Neural cell (in vitro differentiated cells): ENCODE measurements at regions not wholly inside any gene's neighbourhood (a gene's known extent, or its start where the extent isn't known, plus 50 kb on each side); places are given as distances from the start of the nearest gene placed in this dataset.

Experiments
- H2AFZ ChIP-seq: fragments of 200-600, 300-800 bp; sonication (generic), shearing (Covaris generic); 2 replicates; pipeline ENCODE4 v1.6.0; 2014; ENCODE audit warnings: low read depth, mild to moderate bottlenecking, antibody characterized with exemption, low read length, moderate library complexity
- H3F3A ChIP-seq: fragments of 200-600 bp; shearing (Covaris generic); 2 replicates; pipeline ENCODE4 v1.6.1; 2016; ENCODE audit warnings: mild to moderate bottlenecking, moderate library complexity, mixed read lengths, antibody characterized with exemption, low read length; ENCODE audit not compliant: insufficient read depth, poor library complexity, severe bottlenecking
- H3K27ac ChIP-seq: fragments of 200-600, 300-800 bp; sonication (generic), shearing (Covaris generic); 2 replicates; pipeline ENCODE4 v1.5.1; 2014; ENCODE audit warnings: mild to moderate bottlenecking, low read length, moderate library complexity
- H3K27me3 ChIP-seq: fragments of 300-800, 200-600 bp; sonication (generic), shearing (Covaris generic); 2 replicates; pipeline ENCODE4 v1.6.0; 2014; ENCODE audit warnings: mild to moderate bottlenecking, low read depth, low read length, moderate library complexity; ENCODE audit not compliant: insufficient read depth
- H3K36me3 ChIP-seq: fragments of 300-800, 200-600 bp; sonication (generic), shearing (Covaris generic); 2 replicates; pipeline ENCODE4 v1.5.1; 2014; ENCODE audit warnings: mild to moderate bottlenecking, antibody characterized with exemption, low read length, moderate library complexity; ENCODE audit not compliant: insufficient read depth
- H3K4me2 ChIP-seq: fragments of 300-800, 200-600 bp; sonication (generic), shearing (Covaris generic); 2 replicates; pipeline ENCODE4 v1.6.0; 2014; ENCODE audit warnings: mild to moderate bottlenecking, low read length
- H3K4me3 ChIP-seq: fragments of 300-800, 200-600 bp; sonication (generic), shearing (Covaris generic); 2 replicates; pipeline ENCODE4 v1.5.1; 2014; ENCODE audit warnings: mild to moderate bottlenecking, low read length, moderate library complexity
- H3K79me2 ChIP-seq: fragments of 200-600 bp; shearing (Covaris generic); replicated peaks from 2 replicates; pipeline ENCODE4 v1.6.0; 2014; ENCODE audit warnings: mild to moderate bottlenecking, low read length, moderate library complexity; ENCODE audit not compliant: insufficient read depth
- H3K9ac ChIP-seq: fragments of 300-800, 200-600 bp; sonication (generic), shearing (Covaris generic); 2 replicates; pipeline ENCODE4 v1.6.1; 2016; ENCODE audit warnings: mild to moderate bottlenecking, low read length, mixed read lengths
- H3K9me2 ChIP-seq: fragments of 200-600 bp; shearing (Covaris generic); 2 replicates; pipeline ENCODE4 v1.6.1; 2016; ENCODE audit warnings: mild to moderate bottlenecking, low read length, mixed read lengths; ENCODE audit not compliant: insufficient read depth
- H3K9me3 ChIP-seq: fragments of 200-600, 300-800 bp; sonication (generic), shearing (Covaris generic); 2 replicates; pipeline ENCODE4 v1.6.1; 2016; ENCODE audit warnings: mild to moderate bottlenecking, mixed run types, low read length, moderate library complexity, mixed read lengths
- H4K20me1 ChIP-seq: fragments of 200-600 bp; shearing (Covaris generic); 2 replicates; pipeline ENCODE4 v1.6.1; 2016; ENCODE audit warnings: mild to moderate bottlenecking, mixed run types; ENCODE audit not compliant: insufficient read depth
- EP300 ChIP-seq: fragments of 450-650 bp; conservative IDR thresholded peaks from 2 replicates; pipeline ENCODE4 v1.6.1; 2014; ENCODE audit warnings: antibody characterized with exemption, mild to moderate bottlenecking, moderate library complexity; ENCODE audit not compliant: poor library complexity, severe bottlenecking
- EZH2 ChIP-seq: fragments of 200-600, 300-800 bp; shearing (Covaris generic), sonication (generic); IDR thresholded peaks from 2 replicates; pipeline ENCODE4 v1.6.1; 2014; ENCODE audit warnings: antibody characterized with exemption, low read length, borderline replicate concordance, mild to moderate bottlenecking; ENCODE audit not compliant: insufficient read depth, poor library complexity, severe bottlenecking
- MXI1 ChIP-seq: fragments of 450-650 bp; conservative IDR thresholded peaks from 2 replicates; pipeline ENCODE4 v1.6.1; 2014; ENCODE audit warnings: antibody characterized with exemption, mild to moderate bottlenecking; ENCODE audit not compliant: poor library complexity, severe bottlenecking
- POLR2AphosphoS5 ChIP-seq: IDR thresholded peaks from 2 replicates; pipeline ENCODE4 v1.6.1; 2012
- RAD21 ChIP-seq: fragments of 450-650 bp; conservative IDR thresholded peaks from 2 replicates; pipeline ENCODE4 v1.6.1; 2014; ENCODE audit warnings: antibody characterized with exemption, mild to moderate bottlenecking, moderate library complexity
- SMC3 ChIP-seq: fragments of 450-650 bp; conservative IDR thresholded peaks from 2 replicates; pipeline ENCODE4 v1.6.1; 2014; ENCODE audit warnings: antibody characterized with exemption, mild to moderate bottlenecking, moderate library complexity; ENCODE audit not compliant: poor library complexity
- TAF1 ChIP-seq: IDR thresholded peaks from 2 replicates; pipeline ENCODE4 v1.6.1; 2012; ENCODE audit warnings: low read depth
- TF ChIP-seq, protein P1 (sequence below): fragments of 450-650 bp; IDR thresholded peaks from 2 replicates; pipeline ENCODE4 v1.5.1; 2014; ENCODE audit warnings: antibody characterized with exemption, mild to moderate bottlenecking, moderate library complexity; ENCODE audit not compliant: poor library complexity, severe bottlenecking
- TF ChIP-seq, protein P2 (sequence below): IDR thresholded peaks from 2 replicates; pipeline ENCODE4 v1.6.1; 2012; ENCODE audit warnings: borderline replicate concordance

DNA sequence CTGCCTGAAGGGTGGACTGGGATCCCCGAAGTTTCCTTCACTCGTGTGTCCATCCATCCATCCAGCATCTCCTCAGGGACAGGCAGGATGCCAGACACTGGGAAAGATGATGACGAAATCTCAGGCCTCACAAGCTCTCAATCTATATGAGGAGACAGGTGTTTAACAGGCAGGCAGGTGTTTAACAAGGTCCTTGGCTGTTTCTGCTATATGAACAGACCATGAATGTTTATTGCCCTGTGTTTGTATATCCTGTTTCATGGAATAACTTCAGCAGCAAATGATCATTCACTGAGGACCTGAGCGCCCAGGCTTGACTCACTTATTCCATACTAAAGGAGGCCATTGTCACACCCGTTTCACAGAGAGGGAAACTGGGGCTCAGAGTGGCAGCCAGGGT lies 685.8 kb upstream of the HS6ST1 start:
- Histone ChIP-seq H3K4me2 (no peak overlapping the region), H4K20me1 (no peaks in the 10 kb centered on the region), H3F3A (no peaks in the 10 kb centered on the region), H3K9me2 (no peaks in the 10 kb centered on the region), H2AFZ (no peak overlapping the region), H3K4me3 (no peak overlapping the region), H3K9ac (no peak overlapping the region), H3K27me3 (no peaks in the 10 kb centered on the region), H3K27ac (no peak overlapping the region), H3K36me3 (no peaks in the 10 kb centered on the region), H3K79me2 (no peaks in the 10 kb centered on the region), H3K9me3 (peaks cover 4% of the 10 kb centered on the region)
- TF ChIP-seq RAD21: no peak
- TF ChIP-seq, protein P1, sequence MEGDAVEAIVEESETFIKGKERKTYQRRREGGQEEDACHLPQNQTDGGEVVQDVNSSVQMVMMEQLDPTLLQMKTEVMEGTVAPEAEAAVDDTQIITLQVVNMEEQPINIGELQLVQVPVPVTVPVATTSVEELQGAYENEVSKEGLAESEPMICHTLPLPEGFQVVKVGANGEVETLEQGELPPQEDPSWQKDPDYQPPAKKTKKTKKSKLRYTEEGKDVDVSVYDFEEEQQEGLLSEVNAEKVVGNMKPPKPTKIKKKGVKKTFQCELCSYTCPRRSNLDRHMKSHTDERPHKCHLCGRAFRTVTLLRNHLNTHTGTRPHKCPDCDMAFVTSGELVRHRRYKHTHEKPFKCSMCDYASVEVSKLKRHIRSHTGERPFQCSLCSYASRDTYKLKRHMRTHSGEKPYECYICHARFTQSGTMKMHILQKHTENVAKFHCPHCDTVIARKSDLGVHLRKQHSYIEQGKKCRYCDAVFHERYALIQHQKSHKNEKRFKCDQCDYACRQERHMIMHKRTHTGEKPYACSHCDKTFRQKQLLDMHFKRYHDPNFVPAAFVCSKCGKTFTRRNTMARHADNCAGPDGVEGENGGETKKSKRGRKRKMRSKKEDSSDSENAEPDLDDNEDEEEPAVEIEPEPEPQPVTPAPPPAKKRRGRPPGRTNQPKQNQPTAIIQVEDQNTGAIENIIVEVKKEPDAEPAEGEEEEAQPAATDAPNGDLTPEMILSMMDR: no peak
- no peak for TF ChIP-seq TAF1
- no peak for TF ChIP-seq SMC3
- TF ChIP-seq, protein P2, sequence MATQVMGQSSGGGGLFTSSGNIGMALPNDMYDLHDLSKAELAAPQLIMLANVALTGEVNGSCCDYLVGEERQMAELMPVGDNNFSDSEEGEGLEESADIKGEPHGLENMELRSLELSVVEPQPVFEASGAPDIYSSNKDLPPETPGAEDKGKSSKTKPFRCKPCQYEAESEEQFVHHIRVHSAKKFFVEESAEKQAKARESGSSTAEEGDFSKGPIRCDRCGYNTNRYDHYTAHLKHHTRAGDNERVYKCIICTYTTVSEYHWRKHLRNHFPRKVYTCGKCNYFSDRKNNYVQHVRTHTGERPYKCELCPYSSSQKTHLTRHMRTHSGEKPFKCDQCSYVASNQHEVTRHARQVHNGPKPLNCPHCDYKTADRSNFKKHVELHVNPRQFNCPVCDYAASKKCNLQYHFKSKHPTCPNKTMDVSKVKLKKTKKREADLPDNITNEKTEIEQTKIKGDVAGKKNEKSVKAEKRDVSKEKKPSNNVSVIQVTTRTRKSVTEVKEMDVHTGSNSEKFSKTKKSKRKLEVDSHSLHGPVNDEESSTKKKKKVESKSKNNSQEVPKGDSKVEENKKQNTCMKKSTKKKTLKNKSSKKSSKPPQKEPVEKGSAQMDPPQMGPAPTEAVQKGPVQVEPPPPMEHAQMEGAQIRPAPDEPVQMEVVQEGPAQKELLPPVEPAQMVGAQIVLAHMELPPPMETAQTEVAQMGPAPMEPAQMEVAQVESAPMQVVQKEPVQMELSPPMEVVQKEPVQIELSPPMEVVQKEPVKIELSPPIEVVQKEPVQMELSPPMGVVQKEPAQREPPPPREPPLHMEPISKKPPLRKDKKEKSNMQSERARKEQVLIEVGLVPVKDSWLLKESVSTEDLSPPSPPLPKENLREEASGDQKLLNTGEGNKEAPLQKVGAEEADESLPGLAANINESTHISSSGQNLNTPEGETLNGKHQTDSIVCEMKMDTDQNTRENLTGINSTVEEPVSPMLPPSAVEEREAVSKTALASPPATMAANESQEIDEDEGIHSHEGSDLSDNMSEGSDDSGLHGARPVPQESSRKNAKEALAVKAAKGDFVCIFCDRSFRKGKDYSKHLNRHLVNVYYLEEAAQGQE: no peak
- no peak for TF ChIP-seq EZH2
- TF ChIP-seq MXI1: no peak
- TF ChIP-seq POLR2AphosphoS5: no peak
- no peak for TF ChIP-seq EP300

DNA sequence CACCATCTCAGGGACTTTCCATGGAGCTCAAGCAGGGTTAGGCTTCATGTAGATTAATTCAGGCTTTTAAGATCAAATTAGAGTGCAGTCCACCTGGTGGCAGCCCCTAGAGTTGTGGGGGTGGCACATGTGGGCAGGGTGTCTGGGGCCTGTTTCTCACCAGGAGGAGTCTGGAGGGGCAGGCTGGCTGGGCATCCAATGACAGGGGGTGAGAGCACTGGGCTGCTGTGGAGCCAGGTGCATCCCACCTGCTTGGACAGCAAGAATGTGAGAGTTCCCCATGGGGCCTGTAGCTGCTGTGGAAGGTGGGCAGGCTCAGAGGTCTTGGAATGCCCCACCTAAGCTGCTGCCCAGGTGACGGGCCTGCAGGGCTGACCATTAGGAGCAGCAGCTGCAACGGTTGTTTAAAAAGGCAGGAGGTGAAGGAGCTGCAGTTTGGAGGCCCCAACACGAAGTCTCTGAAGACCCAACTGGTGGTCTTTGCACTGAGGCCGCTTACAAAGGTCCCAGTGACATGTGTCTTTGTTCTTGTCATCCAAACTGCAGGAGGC lies 686.3 kb upstream of the HS6ST1 start:
- H3K9me3 ChIP-seq: peaks cover 4% of the 10 kb centered on the region
- H3K9ac ChIP-seq: no peak overlapping the region
- H2AFZ ChIP-seq: no peak overlapping the region

More for the DNA sequence above, 686.3 kb upstream of the HS6ST1 start:
- no peaks in the 10 kb centered on the region for H3F3A ChIP-seq
- H3K4me3 ChIP-seq: no peak overlapping the region
- H3K27ac ChIP-seq: no peak overlapping the region
- TF ChIP-seq EP300 (no peak), TAF1 (no peak), POLR2AphosphoS5 (no peak), SMC3 (no peak), EZH2 (no peak), RAD21 (no peak), MXI1 (no peak)
- TF ChIP-seq, protein P2: no peak
- TF ChIP-seq, protein P1: no peak
- H3K9me2 ChIP-seq: no peaks in the 10 kb centered on the region
- H3K4me2 ChIP-seq: no peak overlapping the region
- H4K20me1 ChIP-seq: no peaks in the 10 kb centered on the region
- no peaks in the 10 kb centered on the region for H3K27me3 ChIP-seq
- H3K36me3 ChIP-seq: no peaks in the 10 kb centered on the region
- no peaks in the 10 kb centered on the region for H3K79me2 ChIP-seq
